GM23338 (cell line): ENCODE measurements at regions not wholly inside any gene's neighbourhood (a gene's known extent, or its start where the extent isn't known, plus 50 kb on each side); places are given as distances from the start of the nearest gene placed in this dataset.

ENCODE experiments used
- ATAC-seq: fragments of 200-7000 bp; cut with Tn5 transposase; 3 replicates; pipeline ENCODE4 v1.9.1; 2020
- DNase-seq: peaks from one replicate; pipeline ENCODE4 v3.0.0-alpha.2; 2015; ENCODE audit warnings: low spot score
- H2AFZ ChIP-seq: fragments of 200-600 bp; sonication (generic); 2 replicates; pipeline ENCODE4 v1.8.0; 2016; ENCODE audit warnings: antibody characterized with exemption, mild to moderate bottlenecking, moderate library complexity
- H3F3A ChIP-seq: fragments of 200-600 bp; sonication (generic); replicated peaks from 2 replicates; pipeline ENCODE4 v1.8.0; 2017; ENCODE audit warnings: antibody characterized with exemption, mixed run types, low read depth
- H3K27ac ChIP-seq: fragments of 200-600 bp; sonication (generic); 2 replicates; pipeline ENCODE4 v1.6.1; 2016; ENCODE audit warnings: low read depth
- H3K27me3 ChIP-seq: fragments of 200-600 bp; sonication (generic); 2 replicates; pipeline ENCODE4 v1.8.0; 2016; ENCODE audit warnings: mild to moderate bottlenecking, mixed run types, moderate library complexity; ENCODE audit not compliant: insufficient read depth
- H3K36me3 ChIP-seq: fragments of 200-600 bp; sonication (generic); 2 replicates; pipeline ENCODE4 v1.8.0; 2016; ENCODE audit warnings: mild to moderate bottlenecking; ENCODE audit not compliant: insufficient read depth
- H3K4me1 ChIP-seq: fragments of 200-600 bp; sonication (generic); 2 replicates; pipeline ENCODE4 v1.8.0; 2016; ENCODE audit warnings: mild to moderate bottlenecking, moderate library complexity; ENCODE audit not compliant: insufficient read depth
- H3K4me2 ChIP-seq: fragments of 200-600 bp; sonication (generic); 2 replicates; pipeline ENCODE4 v1.7.1; 2017; ENCODE audit warnings: mixed run types
- H3K4me3 ChIP-seq: fragments of 200-600 bp; sonication (generic); 2 replicates; pipeline ENCODE4 v1.6.1; 2016; ENCODE audit warnings: mixed run types
- H3K79me2 ChIP-seq: fragments of 200-600 bp; sonication (generic); replicated peaks from 2 replicates; pipeline ENCODE4 v1.8.0; 2017; ENCODE audit warnings: mild to moderate bottlenecking; ENCODE audit not compliant: insufficient read depth
- H3K9me2 ChIP-seq: fragments of 200-600 bp; sonication (generic); 2 replicates; pipeline ENCODE4 v1.8.0; 2017; ENCODE audit not compliant: insufficient read depth
- H4K20me1 ChIP-seq: fragments of 200-600 bp; sonication (generic); replicated peaks from 2 replicates; pipeline ENCODE4 v1.8.0; 2017; ENCODE audit warnings: mild to moderate bottlenecking; ENCODE audit not compliant: insufficient read depth
- H3K27ac Mint-ChIP-seq: 2 replicates; pipeline ENCODE4 v1.8.0; 2020; ENCODE audit warnings: inconsistent platforms, mild to moderate bottlenecking, moderate library complexity, mixed read lengths
- H3K27me3 Mint-ChIP-seq: 3 replicates; pipeline ENCODE4 v1.8.0; 2022; ENCODE audit warnings: low read depth, mild to moderate bottlenecking, moderate library complexity, mixed read lengths, inconsistent platforms; ENCODE audit not compliant: insufficient read depth, poor library complexity
- H3K36me3 Mint-ChIP-seq: 3 replicates; pipeline ENCODE4 v1.8.0; 2021; ENCODE audit warnings: low read depth, mild to moderate bottlenecking, inconsistent platforms, moderate library complexity, mixed read lengths
- H3K4me1 Mint-ChIP-seq: 3 replicates; pipeline ENCODE4 v1.8.0; 2020; ENCODE audit warnings: mild to moderate bottlenecking, inconsistent platforms, mixed read lengths
- H3K4me3 Mint-ChIP-seq: 3 replicates; pipeline ENCODE4 v1.8.0; 2021; ENCODE audit warnings: moderate library complexity, mild to moderate bottlenecking, inconsistent platforms, mixed read lengths
- H3K9me3 Mint-ChIP-seq: 3 replicates; pipeline ENCODE4 v1.8.0; 2020; ENCODE audit warnings: moderate library complexity, mild to moderate bottlenecking, inconsistent platforms, mixed read lengths
- CREB1 ChIP-seq: fragments of 250-450 bp; sonication (Bioruptor Pico); IDR thresholded peaks from 2 replicates; pipeline ENCODE4 v1.5.0; 2020; ENCODE audit warnings: low read depth, mild to moderate bottlenecking, moderate library complexity
- CTCF ChIP-seq, 2 experiments: fragments of 200-600 bp in 1 of 2; sonication (generic) in 1 of 2; conservative IDR thresholded peaks; 2 replicates each; pipeline versions ENCODE4 v1.5.1 to v1.6.1; 2016 to 2017; ENCODE audit warnings: antibody characterized with exemption in 2 of 2, low read depth in 2 of 2, mild to moderate bottlenecking in 2 of 2, moderate library complexity in 1 of 2
- ETS1 ChIP-seq: IDR thresholded peaks from 2 replicates; pipeline ENCODE4 v1.6.1; 2016; ENCODE audit warnings: antibody characterized with exemption
- EZH2 ChIP-seq: fragments of 200-600 bp; sonication (generic); IDR thresholded peaks from one replicate; pipeline ENCODE4 v1.8.0; 2017; ENCODE audit warnings: antibody characterized with exemption, mild to moderate bottlenecking, low read depth; ENCODE audit not compliant: unreplicated experiment
- EZH2phosphoT487 ChIP-seq: fragments of 200-600 bp; sonication (generic); IDR thresholded peaks from one replicate; pipeline ENCODE4 v1.8.1; 2018; ENCODE audit warnings: antibody characterized with exemption; ENCODE audit not compliant: unreplicated experiment
- JUNB ChIP-seq: IDR thresholded peaks from one replicate; pipeline ENCODE4 v1.6.1; 2016; ENCODE audit warnings: antibody characterized with exemption; ENCODE audit not compliant: unreplicated experiment
- NANOG ChIP-seq: IDR thresholded peaks from 2 replicates; pipeline ENCODE4 v1.6.1; 2016; ENCODE audit warnings: antibody characterized with exemption, borderline replicate concordance
- POLR2AphosphoS5 ChIP-seq: IDR thresholded peaks from 2 replicates; pipeline ENCODE4 v1.6.1; 2016; ENCODE audit warnings: antibody characterized with exemption, low read depth
- REST ChIP-seq: IDR thresholded peaks from one replicate; pipeline ENCODE4 v1.6.1; 2018; ENCODE audit warnings: antibody characterized with exemption; ENCODE audit not compliant: unreplicated experiment
- STAT1 ChIP-seq: IDR thresholded peaks from one replicate; pipeline ENCODE4 v1.6.1; 2016; ENCODE audit warnings: antibody characterized with exemption; ENCODE audit not compliant: unreplicated experiment
- ZNF114 ChIP-seq: fragments of 250-450 bp; sonication (Bioruptor Pico); IDR thresholded peaks from 2 replicates; pipeline ENCODE4 v1.5.0; 2020; ENCODE audit warnings: mild to moderate bottlenecking, moderate library complexity
- ZNF331 ChIP-seq: fragments of 250-450 bp; sonication (Bioruptor Pico); IDR thresholded peaks from 2 replicates; pipeline ENCODE4 v1.5.0; 2020; ENCODE audit warnings: low read depth, mild to moderate bottlenecking, moderate library complexity
- ZNF462 ChIP-seq: fragments of 250-450 bp; sonication (Bioruptor Pico); IDR thresholded peaks from 2 replicates; pipeline ENCODE4 v1.5.0; 2020; ENCODE audit warnings: mild to moderate bottlenecking, moderate library complexity

- Histone ChIP-seq H4K20me1 (no peaks in the 10 kb centered on the region), H3K27ac (no peak overlapping the region), H3K4me3 (no peak overlapping the region), H3K79me2 (no peaks in the 10 kb centered on the region), H3F3A (no peaks in the 10 kb centered on the region), H3K4me2 (peak overlapping the region; percentile 61), H3K4me1 (peaks cover 18% of the 10 kb centered on the region), H3K36me3 (no peaks in the 10 kb centered on the region), H3K27me3 (no peaks in the 10 kb centered on the region), H3K9me2 (no peaks in the 10 kb centered on the region), H2AFZ (peak overlapping the region; percentile 91; the same call in 1 of the 2 replicates)
- H3K9me3 Mint-ChIP-seq = no peaks in the 10 kb centered on the region; the same call in 2 of the 3 replicates
- no peak overlapping the region for H3K27ac Mint-ChIP-seq
- DNase-seq (peak; percentile 38), ATAC-seq (peak; percentile 17; the same call in 2 of the 3 replicates)
- H3K4me1 Mint-ChIP-seq = peaks cover 31% of the 10 kb centered on the region
- peaks cover 9% of the 10 kb centered on the region for H3K27me3 Mint-ChIP-seq
- no peaks in the 10 kb centered on the region for H3K36me3 Mint-ChIP-seq
- TF ChIP-seq POLR2AphosphoS5 (no peak), ZNF462 (CRISPR knock-in tag) (no peak), CREB1 (no peak), EZH2 (no peak), JUNB (no peak), ZNF331 (CRISPR knock-in tag) (no peak), STAT1 (no peak), CTCF (conservative IDR thresholded peaks at IDR 0.05; ENCODE audit: low read depth in 2 of 2) (no peak), NANOG (no peak), REST (no peak), ETS1 (no peak), ZNF114 (CRISPR knock-in tag) (no peak), EZH2phosphoT487 (no peak)
- no peak overlapping the region for H3K4me3 Mint-ChIP-seq
Measured at GRCh38 chr6:53724501-53724900, 58.9 kb upstream of the KLHL31 start.
